Right lobe of liver (tissue), 4 donors: ENCODE measurements at regions not wholly inside any gene's neighbourhood (a gene's known extent, or its start where the extent isn't known, plus 50 kb on each side); places are given as distances from the start of the nearest gene placed in this dataset.

Experiments used
- POLR2A ChIP-seq: fragments of 450-650 bp; IDR thresholded peaks from one replicate; pipeline ENCODE4 v1.6.1; 2017; ENCODE audit warnings: antibody characterized with exemption, mild to moderate bottlenecking
- TF ChIP-seq, protein P1 (sequence below), 4 donors: fragments of 200-600 bp in 3 of 4; fragments of 450-650 bp in 1 of 4; IDR thresholded peaks; one replicate each; pipeline versions ENCODE4 v1.5.1 to v1.8.0; 2016 to 2022; ENCODE audit warnings: antibody characterized with exemption in 4 of 4, mild to moderate bottlenecking in 2 of 4
- donor health status: DM: no; HTN: no; CAD: no.
- donor health status: DM: no; HTN: no; CAD: no.
- donor health status: DM: no; HTN: yes; CAD: no.

DNA sequence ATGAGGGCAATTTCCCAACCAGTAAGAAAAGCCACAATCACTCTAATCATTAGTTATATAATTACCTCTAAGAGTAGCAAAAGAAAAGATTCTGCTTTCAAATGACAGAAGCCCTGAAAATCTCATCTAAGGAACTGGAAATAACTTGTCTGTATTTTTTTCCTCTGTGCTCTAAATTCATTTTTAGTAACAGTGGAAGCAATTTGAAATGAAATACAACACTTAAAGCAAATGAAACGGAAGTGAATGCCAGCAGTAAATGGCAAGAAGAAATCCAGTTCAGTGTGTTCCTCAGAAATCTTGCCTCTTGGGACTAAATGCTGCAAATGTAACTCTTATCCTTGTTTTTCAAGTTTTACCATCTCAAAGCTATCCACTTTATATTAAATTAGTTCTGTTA lies 294.9 kb downstream of the TAF11L14 start:
- TF ChIP-seq, protein P1, sequence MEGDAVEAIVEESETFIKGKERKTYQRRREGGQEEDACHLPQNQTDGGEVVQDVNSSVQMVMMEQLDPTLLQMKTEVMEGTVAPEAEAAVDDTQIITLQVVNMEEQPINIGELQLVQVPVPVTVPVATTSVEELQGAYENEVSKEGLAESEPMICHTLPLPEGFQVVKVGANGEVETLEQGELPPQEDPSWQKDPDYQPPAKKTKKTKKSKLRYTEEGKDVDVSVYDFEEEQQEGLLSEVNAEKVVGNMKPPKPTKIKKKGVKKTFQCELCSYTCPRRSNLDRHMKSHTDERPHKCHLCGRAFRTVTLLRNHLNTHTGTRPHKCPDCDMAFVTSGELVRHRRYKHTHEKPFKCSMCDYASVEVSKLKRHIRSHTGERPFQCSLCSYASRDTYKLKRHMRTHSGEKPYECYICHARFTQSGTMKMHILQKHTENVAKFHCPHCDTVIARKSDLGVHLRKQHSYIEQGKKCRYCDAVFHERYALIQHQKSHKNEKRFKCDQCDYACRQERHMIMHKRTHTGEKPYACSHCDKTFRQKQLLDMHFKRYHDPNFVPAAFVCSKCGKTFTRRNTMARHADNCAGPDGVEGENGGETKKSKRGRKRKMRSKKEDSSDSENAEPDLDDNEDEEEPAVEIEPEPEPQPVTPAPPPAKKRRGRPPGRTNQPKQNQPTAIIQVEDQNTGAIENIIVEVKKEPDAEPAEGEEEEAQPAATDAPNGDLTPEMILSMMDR (IDR thresholded peaks at IDR 0.05) = no peak
- TF ChIP-seq POLR2A = no peak
